Vagina (tissue), 2 donors: ENCODE measurements at regions not wholly inside any gene's neighbourhood (a gene's known extent, or its start where the extent isn't known, plus 50 kb on each side); places are given as distances from the start of the nearest gene placed in this dataset.

Experiments used
- CTCF ChIP-seq, 3 experiments: fragments of 450-650 bp in 2 of 3; fragments of 200-600 bp in 1 of 3; sonication (generic) in 1 of 3; IDR thresholded peaks; one replicate each; pipeline ENCODE4 v1.5.1; 2017 to 2019; ENCODE audit warnings: antibody characterized with exemption in 3 of 3, mild to moderate bottlenecking in 2 of 3, moderate library complexity in 2 of 3
- POLR2A ChIP-seq, 2 donors: fragments of 450-650 bp; IDR thresholded peaks; one replicate each; pipeline ENCODE4 v1.6.1; 2017; ENCODE audit warnings: antibody characterized with exemption in 2 of 2, mild to moderate bottlenecking in 2 of 2, moderate library complexity in 2 of 2
- POLR2AphosphoS5 ChIP-seq, 2 donors: sonication (generic); formaldehyde crosslinking; IDR thresholded peaks; one replicate each; pipeline ENCODE4 v1.9.0; 2017; ENCODE audit warnings: antibody characterized with exemption in 2 of 2, mild to moderate bottlenecking in 2 of 2, low read depth in 1 of 2; ENCODE audit not compliant: insufficient read depth in 1 of 2

GRCh38 chr13:111850976-111851375 is 216.0 kb upstream of the SOX1 start:
- TF ChIP-seq CTCF (IDR thresholded peaks at IDR 0.05) (no peak), POLR2AphosphoS5 (IDR thresholded peaks at IDR 0.05; ENCODE audit: insufficient read depth in 1 of 2, low read depth in 1 of 2) (no peak), POLR2A (IDR thresholded peaks at IDR 0.05) (no peak)
